PC-9 (cell line): ENCODE measurements at regions not wholly inside any gene's neighbourhood (a gene's known extent, or its start where the extent isn't known, plus 50 kb on each side); places are given as distances from the start of the nearest gene placed in this dataset.

ENCODE experiments used
- BruUV-seq: library from RNA; stranded (reverse); fragments of 400-500 nt; replicated peaks from 2 replicates; lab custom pipeline; 2021; lab: Mats Ljungman, UMichigan
- CTCF ChIA-PET: fragments of 300-600 bp; sonication (Branson Sonifier 250); formaldehyde crosslinking; loops from one replicate; lab custom pipeline; 2022; ENCODE audit warnings: antibody characterized with exemption; lab: Charles Lee
- POLR2A ChIA-PET: fragments of 300-600 bp; sonication (Branson Sonifier 250); formaldehyde crosslinking; loops from one replicate; lab custom pipeline; 2022; ENCODE audit warnings: antibody characterized with exemption; ENCODE audit not compliant: unreplicated experiment; lab: Charles Lee
- DNase-seq, 2 experiments: peaks; one replicate each; pipeline versions ENCODE4 v3.0.0 to v3.0.0-alpha.2; 2015 to 2022; ENCODE audit warnings: mixed read lengths in 1 of 2
- H2AFZ ChIP-seq: fragments of 200-600 bp; sonication (generic); 2 replicates; pipeline ENCODE4 v1.8.1; 2017; ENCODE audit warnings: antibody characterized with exemption
- H3F3A ChIP-seq: fragments of 200-600 bp; sonication (generic); 2 replicates; pipeline ENCODE4 v1.8.1; 2017; ENCODE audit warnings: antibody characterized with exemption, mild to moderate bottlenecking, low read depth; ENCODE audit not compliant: insufficient read depth
- H3K27ac ChIP-seq: fragments of 200-600 bp; sonication (generic); 2 replicates; pipeline ENCODE4 v1.6.1; 2016; ENCODE audit warnings: mixed run types
- H3K27me3 ChIP-seq: fragments of 200-600 bp; sonication (generic); 2 replicates; pipeline ENCODE4 v1.6.1; 2016; ENCODE audit warnings: low read depth, mixed run types; ENCODE audit not compliant: insufficient read depth
- H3K36me3 ChIP-seq: fragments of 200-600 bp; sonication (generic); 2 replicates; pipeline ENCODE4 v1.6.1; 2016; ENCODE audit warnings: low read depth, mixed run types
- H3K4me1 ChIP-seq: fragments of 200-600 bp; sonication (generic); replicated peaks from 2 replicates; pipeline ENCODE4 v1.6.1; 2016; ENCODE audit warnings: mixed run types; ENCODE audit not compliant: insufficient read depth
- H3K4me2 ChIP-seq: fragments of 200-600 bp; sonication (generic); 2 replicates; pipeline ENCODE4 v1.6.1; 2017; ENCODE audit warnings: mixed run types
- H3K4me3 ChIP-seq: fragments of 200-600 bp; sonication (generic); 2 replicates; pipeline ENCODE4 v1.6.1; 2016; ENCODE audit warnings: mixed run types
- H3K79me2 ChIP-seq: fragments of 200-600 bp; sonication (generic); 2 replicates; pipeline ENCODE4 v1.6.1; 2017; ENCODE audit warnings: low read depth, mixed run types
- H3K9me2 ChIP-seq: fragments of 200-600 bp; sonication (generic); 2 replicates; pipeline ENCODE4 v1.8.1; 2017; ENCODE audit warnings: mild to moderate bottlenecking; ENCODE audit not compliant: insufficient read depth
- H3K9me3 ChIP-seq: fragments of 200-600 bp; sonication (generic); 2 replicates; pipeline ENCODE4 v1.8.1; 2016; ENCODE audit warnings: low read depth; ENCODE audit not compliant: insufficient read depth
- H4K20me1 ChIP-seq: fragments of 200-600 bp; sonication (generic); 2 replicates; pipeline ENCODE4 v1.8.1; 2017; ENCODE audit not compliant: insufficient read depth
- EZH2 ChIP-seq: fragments of 200-600 bp; sonication (generic); IDR thresholded peaks from 2 replicates; pipeline ENCODE4 v1.8.0; 2017; ENCODE audit warnings: antibody characterized with exemption, low read depth
- intact Hi-C: fragments of 100-400 bp; cut with micrococcal nuclease; formaldehyde crosslinking; loops from one replicate; pipeline ENCODE4 v1.10.0; 2022; ENCODE audit not compliant: unreplicated experiment
- TF ChIP-seq, protein P1 (sequence below): fragments of 200-600 bp; sonication (generic); conservative IDR thresholded peaks from 2 replicates; pipeline ENCODE4 v1.6.1; 2017; ENCODE audit warnings: mixed run types, antibody characterized with exemption, mild to moderate bottlenecking, moderate library complexity

- CTCF ChIA-PET = no interaction called here
- DNase-seq = no peak
- H3K4me1 ChIP-seq = no peaks in the 10 kb centered on the region
- no peak for TF ChIP-seq EZH2
- TF ChIP-seq, protein P1, sequence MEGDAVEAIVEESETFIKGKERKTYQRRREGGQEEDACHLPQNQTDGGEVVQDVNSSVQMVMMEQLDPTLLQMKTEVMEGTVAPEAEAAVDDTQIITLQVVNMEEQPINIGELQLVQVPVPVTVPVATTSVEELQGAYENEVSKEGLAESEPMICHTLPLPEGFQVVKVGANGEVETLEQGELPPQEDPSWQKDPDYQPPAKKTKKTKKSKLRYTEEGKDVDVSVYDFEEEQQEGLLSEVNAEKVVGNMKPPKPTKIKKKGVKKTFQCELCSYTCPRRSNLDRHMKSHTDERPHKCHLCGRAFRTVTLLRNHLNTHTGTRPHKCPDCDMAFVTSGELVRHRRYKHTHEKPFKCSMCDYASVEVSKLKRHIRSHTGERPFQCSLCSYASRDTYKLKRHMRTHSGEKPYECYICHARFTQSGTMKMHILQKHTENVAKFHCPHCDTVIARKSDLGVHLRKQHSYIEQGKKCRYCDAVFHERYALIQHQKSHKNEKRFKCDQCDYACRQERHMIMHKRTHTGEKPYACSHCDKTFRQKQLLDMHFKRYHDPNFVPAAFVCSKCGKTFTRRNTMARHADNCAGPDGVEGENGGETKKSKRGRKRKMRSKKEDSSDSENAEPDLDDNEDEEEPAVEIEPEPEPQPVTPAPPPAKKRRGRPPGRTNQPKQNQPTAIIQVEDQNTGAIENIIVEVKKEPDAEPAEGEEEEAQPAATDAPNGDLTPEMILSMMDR = no peak
- no peaks in the 10 kb centered on the region for H3K27me3 ChIP-seq
- intact Hi-C loops = no loop called here
- H3K9me2 ChIP-seq = no peaks in the 10 kb centered on the region
- H4K20me1 ChIP-seq = no peaks in the 10 kb centered on the region
- POLR2A ChIA-PET = no interaction called here
- BruUV-seq = no TSS peak
- no peaks in the 10 kb centered on the region for H3K9me3 ChIP-seq
- no peak overlapping the region for H3K4me2 ChIP-seq
- H3K36me3 ChIP-seq = no peaks in the 10 kb centered on the region
- no peak overlapping the region for H3K4me3 ChIP-seq
- no peaks in the 10 kb centered on the region for H3F3A ChIP-seq
- no peak overlapping the region for H3K27ac ChIP-seq
- H3K79me2 ChIP-seq = no peaks in the 10 kb centered on the region
- no peak overlapping the region for H2AFZ ChIP-seq
Observed at GRCh38 chr2:204483608-204484081, 61.6 kb upstream of the PARD3B start.

DNA sequence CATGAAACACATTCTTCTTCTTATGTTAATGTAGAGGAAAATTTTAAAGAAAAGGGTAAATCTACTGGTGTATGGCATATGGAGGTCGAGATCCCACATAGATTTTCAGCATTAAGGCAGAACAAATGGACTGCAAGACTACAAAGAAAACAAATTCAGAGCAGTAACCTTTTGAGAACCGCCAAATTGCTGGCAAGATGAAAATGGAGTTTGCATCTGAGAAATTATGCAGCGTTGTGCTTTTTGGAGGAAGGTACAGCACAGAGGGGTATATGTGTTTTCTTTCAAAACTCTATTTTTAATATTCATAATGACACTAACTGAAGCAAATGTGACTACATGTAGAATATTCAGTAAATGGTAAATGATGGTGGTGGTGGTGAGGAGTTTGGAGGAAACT, 59.0 kb upstream of the PARD3B start:
- intact Hi-C loops = no loop called here
- POLR2A ChIA-PET = no interaction called here
- H3K9me2 ChIP-seq = no peaks in the 10 kb centered on the region
- no peaks in the 10 kb centered on the region for H3K9me3 ChIP-seq
- no peak overlapping the region for H3K4me2 ChIP-seq
- no peaks in the 10 kb centered on the region for H3K36me3 ChIP-seq
- no peak for DNase-seq
- TF ChIP-seq EZH2 = no peak
- TF ChIP-seq, protein P1 = no peak
- no peaks in the 10 kb centered on the region for H3K4me1 ChIP-seq
- H3K79me2 ChIP-seq = no peaks in the 10 kb centered on the region
- H4K20me1 ChIP-seq = no peaks in the 10 kb centered on the region
- H2AFZ ChIP-seq = no peak overlapping the region
- CTCF ChIA-PET = no interaction called here
- no peaks in the 10 kb centered on the region for H3F3A ChIP-seq
- no TSS peak for BruUV-seq
- no peak overlapping the region for H3K4me3 ChIP-seq
- no peak overlapping the region for H3K27ac ChIP-seq
- no peaks in the 10 kb centered on the region for H3K27me3 ChIP-seq

DNA sequence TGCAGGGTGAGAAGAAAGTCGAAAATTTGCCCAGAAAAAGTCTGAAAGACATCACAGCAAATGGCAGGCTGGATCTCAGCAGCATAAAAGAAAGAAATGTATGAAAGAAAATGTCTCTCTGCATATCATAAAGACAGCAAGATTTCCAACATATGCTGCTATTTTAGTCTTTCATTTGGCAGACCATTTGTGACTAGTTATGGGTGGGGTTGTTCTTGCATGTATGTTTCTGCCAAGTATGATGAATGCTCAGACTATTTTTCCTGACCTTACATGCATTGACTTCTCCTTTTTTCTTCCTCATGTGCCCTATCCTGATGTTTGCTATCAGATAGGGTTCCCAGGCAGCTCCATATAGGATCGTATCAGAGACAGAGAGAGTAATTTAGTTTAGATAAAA, 58.5 kb upstream of the PARD3B start:
- Histone ChIP-seq H3K4me2 (no peak overlapping the region), H3K27ac (no peak overlapping the region), H3K36me3 (no peaks in the 10 kb centered on the region), H3K79me2 (no peaks in the 10 kb centered on the region), H3K9me2 (no peaks in the 10 kb centered on the region), H3K9me3 (no peaks in the 10 kb centered on the region), H2AFZ (no peak overlapping the region), H3K27me3 (no peaks in the 10 kb centered on the region), H3F3A (no peaks in the 10 kb centered on the region), H3K4me3 (no peak overlapping the region), H4K20me1 (no peaks in the 10 kb centered on the region), H3K4me1 (no peaks in the 10 kb centered on the region)
- no TSS peak for BruUV-seq
- intact Hi-C loops = no loop called here
- ChIA-PET POLR2A (no interaction called here), CTCF (no interaction called here)
- no peak for DNase-seq
- no peak for TF ChIP-seq EZH2
- TF ChIP-seq, protein P1 = no peak
